Neural crest cell (in vitro differentiated cells): ENCODE measurements at regions not wholly inside any gene's neighbourhood (a gene's known extent, or its start where the extent isn't known, plus 50 kb on each side); places are given as distances from the start of the nearest gene placed in this dataset.
A peak's percentile ranks its signal among the peaks of the same experiment; 100 is the strongest.

ENCODE experiments used
- DNase-seq: peaks from one replicate; pipeline ENCODE4 v3.0.0; 2021; ENCODE audit warnings: low read depth, mixed read lengths, low spot score
- H3K27ac Mint-ChIP-seq: one replicate; pipeline ENCODE4 v1.8.0; 2021; ENCODE audit warnings: mild to moderate bottlenecking, mixed read lengths; ENCODE audit not compliant: unreplicated experiment
- H3K27me3 Mint-ChIP-seq: 2 replicates; pipeline ENCODE4 v1.8.0; 2021; ENCODE audit warnings: low read depth, mild to moderate bottlenecking, mixed read lengths
- H3K36me3 Mint-ChIP-seq: 2 replicates; pipeline ENCODE4 v1.8.0; 2021; ENCODE audit warnings: low read depth, mild to moderate bottlenecking, mixed read lengths
- H3K4me1 Mint-ChIP-seq: 2 replicates; pipeline ENCODE4 v1.8.0; 2021; ENCODE audit warnings: mixed read lengths
- H3K4me3 Mint-ChIP-seq: one replicate; pipeline ENCODE4 v1.8.0; 2021; ENCODE audit warnings: mild to moderate bottlenecking, mixed read lengths
- H3K9me3 Mint-ChIP-seq: 2 replicates; pipeline ENCODE4 v1.8.0; 2021; ENCODE audit warnings: mixed read lengths
- CTCF ChIP-seq: fragments of 200-600 bp; sonication (generic); conservative IDR thresholded peaks from 2 replicates; pipeline ENCODE4 v1.5.0; 2021; ENCODE audit warnings: antibody characterized with exemption, mild to moderate bottlenecking

GRCh38 chr2:217273162-217273561, 413.3 kb upstream of the TNP1 start:
- H3K4me1 Mint-ChIP-seq, result peaks cover 26% of the 10 kb centered on the region
- H3K9me3 Mint-ChIP-seq, result no peaks in the 10 kb centered on the region
- H3K27ac Mint-ChIP-seq, result no peak overlapping the region
- H3K27me3 Mint-ChIP-seq, result peaks cover 7% of the 10 kb centered on the region
- no peak for TF ChIP-seq CTCF
- DNase-seq, result no peak
- H3K4me3 Mint-ChIP-seq, result no peak overlapping the region
- H3K36me3 Mint-ChIP-seq, result no peaks in the 10 kb centered on the region

GRCh38 chr2:217271813-217272212, 411.9 kb upstream of the TNP1 start:
- no peak for DNase-seq
- Mint-ChIP-seq H3K4me1 (peaks cover 26% of the 10 kb centered on the region), H3K27ac (no peak overlapping the region), H3K4me3 (no peak overlapping the region), H3K9me3 (peaks cover 10% of the 10 kb centered on the region), H3K27me3 (peaks cover 7% of the 10 kb centered on the region), H3K36me3 (peaks cover 7% of the 10 kb centered on the region)
- TF ChIP-seq CTCF, result no peak

GRCh38 chr2:217270485-217271121, 410.7 kb upstream of the TNP1 start:
- DNase-seq, result no peak
- TF ChIP-seq CTCF, result no peak
- H3K27ac Mint-ChIP-seq, result peak overlapping the region; percentile 36
- peaks cover 12% of the 10 kb centered on the region for H3K9me3 Mint-ChIP-seq
- no peak overlapping the region for H3K4me3 Mint-ChIP-seq
- H3K36me3 Mint-ChIP-seq, result peaks cover 12% of the 10 kb centered on the region
- peaks cover 26% of the 10 kb centered on the region for H3K4me1 Mint-ChIP-seq
- peaks cover 7% of the 10 kb centered on the region for H3K27me3 Mint-ChIP-seq

- Mint-ChIP-seq H3K36me3 (peaks cover 12% of the 10 kb centered on the region), H3K4me3 (no peak overlapping the region), H3K9me3 (peaks cover 12% of the 10 kb centered on the region), H3K27me3 (peaks cover 7% of the 10 kb centered on the region), H3K27ac (no peak overlapping the region), H3K4me1 (peaks cover 23% of the 10 kb centered on the region)
- TF ChIP-seq CTCF, result no peak
- no peak for DNase-seq
Measured at GRCh38 chr2:217269701-217270484, 410.0 kb upstream of the TNP1 start.

GRCh38 chr2:217268978-217269377, 409.1 kb upstream of the TNP1 start:
- Mint-ChIP-seq H3K4me1 (peaks cover 22% of the 10 kb centered on the region), H3K27me3 (peaks cover 7% of the 10 kb centered on the region), H3K27ac (no peak overlapping the region), H3K4me3 (no peak overlapping the region), H3K36me3 (peaks cover 12% of the 10 kb centered on the region), H3K9me3 (peaks cover 12% of the 10 kb centered on the region)
- DNase-seq, result no peak
- TF ChIP-seq CTCF, result no peak
